Erythroblast (primary cell): ENCODE measurements at regions not wholly inside any gene's neighbourhood (a gene's known extent, or its start where the extent isn't known, plus 50 kb on each side); places are given as distances from the start of the nearest gene placed in this dataset.
"Not testable (repeated sequence)": the region's sequence is repeated elsewhere in the genome, so short reads cannot be mapped to it uniquely, and the experiment has no call there.

Experiments used
- DNase-seq, 2 experiments: peaks; one replicate each; lab custom pipeline; 2025; lab: John Stamatoyannopoulos, UW
- GATA1 ChIP-seq: IDR thresholded peaks from 2 replicates; pipeline ENCODE4 v1.6.1; 2011; ENCODE audit warnings: low read depth, mild to moderate bottlenecking, control low read depth, low read length, moderate library complexity
- POLR2A ChIP-seq: IDR thresholded peaks from 2 replicates; pipeline ENCODE4 v1.6.1; 2011; ENCODE audit warnings: mild to moderate bottlenecking, low read length

- peak in 1 of 2 experiments; percentile 27 for DNase-seq
- TF ChIP-seq POLR2A (no peak), GATA1 (no peak)
These were observed 119.1 kb downstream of the ENC1 start for GRCh38 chr5:74521401-74521800.

- no peak for DNase-seq
- no peak for TF ChIP-seq GATA1
- no peak for TF ChIP-seq POLR2A
These were observed 120.8 kb downstream of the ENC1 start for GRCh38 chr5:74519679-74520078.

GRCh38 chr5:74519161-74519571 is 121.4 kb downstream of the ENC1 start:
- DNase-seq, result no peak
- TF ChIP-seq POLR2A (no peak), GATA1 (no peak)

- TF ChIP-seq GATA1, result no peak
- no peak for DNase-seq
These were observed 122.8 kb downstream of the ENC1 start for GRCh38 chr5:74517700-74518099.

- TF ChIP-seq GATA1 (no peak), POLR2A (no peak)
- no peak for DNase-seq
These were observed 124.3 kb downstream of the ENC1 start for GRCh38 chr5:74516211-74516636.

GRCh38 chr5:74514888-74515551 is 125.5 kb downstream of the ENC1 start:
- TF ChIP-seq POLR2A (no peak), GATA1 (no peak)
- no peak for DNase-seq

GRCh38 chr5:74511770-74512169 is 128.8 kb downstream of the ENC1 start:
- not testable (repeated sequence) for DNase-seq

GRCh38 chr5:74510476-74511075 is 130.0 kb downstream of the ENC1 start:
- DNase-seq, result no peak

GRCh38 chr5:74507370-74508005 is 133.0 kb downstream of the ENC1 start:
- TF ChIP-seq GATA1 (no peak), POLR2A (no peak)
- DNase-seq, result no peak

More at GRCh38 chr5:74510476-74511075, 130.0 kb downstream of the ENC1 start:
- TF ChIP-seq GATA1 (no peak), POLR2A (no peak)

GRCh38 chr5:74506119-74506518 is 134.4 kb downstream of the ENC1 start:
- no peak for DNase-seq
- TF ChIP-seq GATA1 (no peak), POLR2A (no peak)

GRCh38 chr5:74504463-74504862 is 136.1 kb downstream of the ENC1 start:
- no peak for DNase-seq
- TF ChIP-seq POLR2A (no peak), GATA1 (no peak)

- no peak for DNase-seq
- no peak for TF ChIP-seq POLR2A
- TF ChIP-seq GATA1, result no peak
These were observed 138.0 kb downstream of the ENC1 start for GRCh38 chr5:74502479-74502950.

- TF ChIP-seq GATA1 (no peak), POLR2A (no peak)
- DNase-seq, result no peak
These were observed 138.7 kb downstream of the ENC1 start for GRCh38 chr5:74501674-74502478.
